AG09319 (cell line): ENCODE measurements at regions not wholly inside any gene's neighbourhood (a gene's known extent, or its start where the extent isn't known, plus 50 kb on each side); places are given as distances from the start of the nearest gene placed in this dataset.

Source experiments
- DNase-seq: peaks from one replicate; pipeline ENCODE4 v3.0.0-alpha.2; 2010; ENCODE audit warnings: low read depth; ENCODE audit errors: extremely low read depth
- TF ChIP-seq, protein P1 (sequence below): IDR thresholded peaks from 2 replicates; pipeline ENCODE4 v1.5.1; 2011; ENCODE audit warnings: low read depth, mild to moderate bottlenecking, inconsistent platforms, low read length, moderate library complexity

DNA sequence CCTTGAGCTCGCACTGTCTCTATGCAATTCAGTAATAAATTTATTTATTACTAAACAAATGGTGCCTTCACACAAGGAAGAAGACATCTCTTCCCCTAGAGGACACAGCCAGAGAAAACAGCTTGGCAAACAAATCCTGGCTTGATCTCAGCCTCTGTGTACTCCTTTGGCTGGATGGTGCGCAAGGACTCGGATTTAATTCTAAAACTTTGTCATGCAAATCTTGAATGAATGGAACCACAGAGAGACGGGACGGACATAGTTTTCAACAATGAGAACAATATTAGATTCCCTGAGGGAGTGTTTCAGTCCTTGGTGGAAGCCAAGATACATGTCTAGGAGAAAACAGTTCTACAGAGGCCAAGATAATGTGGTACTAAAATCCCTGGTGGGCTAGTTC, 349.5 kb downstream of the NPIPA8 start:
- DNase-seq = no peak
- TF ChIP-seq, protein P1, sequence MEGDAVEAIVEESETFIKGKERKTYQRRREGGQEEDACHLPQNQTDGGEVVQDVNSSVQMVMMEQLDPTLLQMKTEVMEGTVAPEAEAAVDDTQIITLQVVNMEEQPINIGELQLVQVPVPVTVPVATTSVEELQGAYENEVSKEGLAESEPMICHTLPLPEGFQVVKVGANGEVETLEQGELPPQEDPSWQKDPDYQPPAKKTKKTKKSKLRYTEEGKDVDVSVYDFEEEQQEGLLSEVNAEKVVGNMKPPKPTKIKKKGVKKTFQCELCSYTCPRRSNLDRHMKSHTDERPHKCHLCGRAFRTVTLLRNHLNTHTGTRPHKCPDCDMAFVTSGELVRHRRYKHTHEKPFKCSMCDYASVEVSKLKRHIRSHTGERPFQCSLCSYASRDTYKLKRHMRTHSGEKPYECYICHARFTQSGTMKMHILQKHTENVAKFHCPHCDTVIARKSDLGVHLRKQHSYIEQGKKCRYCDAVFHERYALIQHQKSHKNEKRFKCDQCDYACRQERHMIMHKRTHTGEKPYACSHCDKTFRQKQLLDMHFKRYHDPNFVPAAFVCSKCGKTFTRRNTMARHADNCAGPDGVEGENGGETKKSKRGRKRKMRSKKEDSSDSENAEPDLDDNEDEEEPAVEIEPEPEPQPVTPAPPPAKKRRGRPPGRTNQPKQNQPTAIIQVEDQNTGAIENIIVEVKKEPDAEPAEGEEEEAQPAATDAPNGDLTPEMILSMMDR = no peak

DNA sequence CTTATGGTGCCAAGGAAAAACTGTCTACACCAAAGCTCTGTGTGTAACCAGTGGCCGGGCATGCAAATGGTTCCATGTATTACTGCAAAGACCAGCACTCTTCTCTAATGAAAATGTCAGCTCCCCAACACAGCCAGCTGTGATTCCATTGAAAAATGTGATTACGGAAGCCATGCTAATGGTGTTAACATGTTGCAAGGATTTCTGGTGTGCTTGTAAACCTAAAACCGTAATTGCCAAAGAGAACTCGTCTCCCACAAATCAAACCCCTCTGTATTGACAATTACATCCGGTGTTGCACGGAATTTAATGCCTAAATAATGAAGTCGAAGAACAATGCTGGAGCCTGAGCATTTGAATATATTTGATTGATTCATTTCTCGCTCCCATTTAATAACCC, 351.7 kb downstream of the NPIPA8 start:
- TF ChIP-seq, protein P1 = no peak
- DNase-seq = no peak

DNA sequence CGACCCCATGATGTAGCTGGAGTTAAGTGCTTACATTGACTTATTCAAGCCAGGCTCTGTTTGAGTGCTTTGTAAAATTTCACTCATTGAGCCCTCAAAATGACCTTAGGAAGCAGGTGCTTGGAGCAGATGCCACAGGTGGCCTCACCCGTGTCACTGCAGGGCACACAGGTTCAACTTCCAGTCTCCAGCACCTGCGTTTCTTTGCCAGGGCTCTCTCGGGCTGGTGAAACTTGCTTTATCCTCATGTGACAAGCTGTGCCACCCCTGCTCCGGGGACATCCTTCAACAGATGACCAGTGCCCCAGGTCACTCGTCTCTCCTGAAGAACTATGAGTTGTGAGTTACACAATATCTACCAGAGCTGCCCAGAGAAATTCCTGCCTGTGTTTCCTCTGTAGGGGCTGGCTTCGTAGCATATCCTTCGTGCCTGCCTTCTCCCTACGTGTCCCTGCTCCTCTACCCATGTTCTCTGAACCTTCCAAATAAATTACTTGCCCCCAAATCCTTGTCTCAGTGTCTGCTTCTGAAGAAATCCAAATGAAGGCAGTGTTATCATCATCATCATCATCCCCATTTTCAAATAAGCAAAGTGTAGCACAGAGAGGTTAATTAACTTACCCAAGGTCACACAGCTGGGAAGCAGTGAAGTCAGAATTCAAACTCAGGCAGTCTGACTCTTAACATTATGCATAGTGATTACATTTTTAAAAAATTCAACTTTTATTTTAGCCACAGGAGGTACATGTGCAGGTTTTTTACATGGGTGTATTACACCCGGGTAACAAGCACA, 352.5 kb downstream of the NPIPA8 start:
- no peak for DNase-seq
- TF ChIP-seq, protein P1 = no peak

DNA sequence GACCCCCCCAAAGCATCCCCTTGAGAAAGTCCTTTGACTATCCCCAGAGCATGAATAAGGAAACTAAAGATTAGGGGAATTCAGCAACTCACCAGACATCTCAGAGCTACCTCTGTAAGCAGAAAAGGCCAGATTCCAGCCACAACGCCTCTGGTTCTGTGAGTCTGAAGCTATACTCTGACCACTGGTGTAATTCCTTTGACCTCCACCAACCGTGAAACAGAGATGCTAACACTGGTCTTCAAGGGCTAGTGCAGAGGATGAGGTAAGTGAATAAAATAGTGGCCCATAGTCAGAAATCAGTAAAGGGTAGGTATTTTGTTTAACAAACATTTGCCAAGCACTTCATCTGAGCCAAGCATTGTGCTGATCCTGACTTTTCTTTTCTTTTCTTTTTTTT, 353.4 kb downstream of the NPIPA8 start:
- TF ChIP-seq, protein P1 = no peak
- no peak for DNase-seq

DNA sequence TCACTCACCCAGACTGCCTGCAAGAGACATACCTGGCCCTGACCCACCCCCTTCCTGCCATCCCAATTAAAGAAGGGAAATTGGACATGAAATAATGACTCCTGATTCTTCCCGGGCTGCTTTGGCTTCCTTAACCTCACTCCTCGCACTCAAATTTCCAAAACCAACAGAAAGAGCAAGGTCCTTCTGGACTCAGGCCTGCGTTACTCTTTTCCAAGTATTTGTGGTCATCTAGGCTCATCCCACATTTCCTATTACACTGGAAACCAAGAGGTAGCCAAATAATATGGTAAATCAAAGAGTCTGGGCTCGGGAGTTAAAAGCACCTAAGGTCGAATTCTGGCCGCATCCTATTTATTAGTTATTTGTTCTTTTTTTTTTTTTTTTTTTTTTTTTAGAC, 359.3 kb downstream of the NPIPA8 start:
- TF ChIP-seq, protein P1 = no peak
- DNase-seq = no peak

DNA sequence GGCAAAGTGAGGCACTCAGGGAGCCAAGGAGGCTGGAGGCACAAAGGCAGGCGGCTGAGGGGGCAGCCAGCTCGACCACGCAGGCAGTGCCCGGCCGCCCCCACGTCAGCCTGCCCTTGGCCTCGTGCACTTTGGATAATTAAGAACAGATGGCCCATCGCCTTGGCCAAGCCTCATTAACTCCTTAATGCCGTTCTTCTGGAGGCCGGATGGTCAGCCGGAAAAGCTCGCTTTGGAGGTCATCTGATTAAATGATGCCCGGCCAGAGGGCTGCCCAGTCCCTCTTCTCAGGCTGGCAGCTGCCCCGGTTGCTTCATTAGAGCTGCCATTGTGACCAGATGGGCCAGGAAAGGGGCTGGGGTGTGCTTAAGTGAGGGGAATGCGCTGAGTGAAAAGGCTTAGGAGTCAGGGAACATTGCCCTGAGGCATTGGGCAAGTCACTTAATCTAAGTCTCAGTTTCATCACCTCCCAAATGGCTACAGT, 364.0 kb downstream of the NPIPA8 start:
- TF ChIP-seq, protein P1 = no peak
- DNase-seq = no peak

DNA sequence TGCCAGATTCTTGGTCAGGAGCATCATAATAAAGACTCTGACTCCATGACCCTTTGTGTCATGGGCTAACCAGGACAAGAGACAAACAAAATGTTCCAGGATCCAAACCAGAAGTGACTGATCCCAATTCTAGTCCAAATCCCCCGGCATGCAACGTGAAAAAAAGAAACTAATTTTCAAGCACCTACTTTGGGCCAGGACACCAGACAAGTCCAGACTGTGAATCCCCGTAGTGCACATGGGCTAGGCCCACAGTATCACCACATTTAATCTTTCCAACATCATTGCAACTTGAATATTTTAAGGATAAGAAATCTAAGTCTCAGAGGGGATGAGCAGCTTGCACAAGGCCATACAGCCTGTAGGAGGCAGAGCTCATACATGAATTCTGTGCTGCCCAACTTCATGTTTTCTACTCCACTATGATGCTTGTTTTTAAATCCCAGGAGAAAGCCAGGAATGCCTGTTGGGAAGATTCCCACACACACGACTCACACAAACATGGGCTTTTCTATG, 365.7 kb downstream of the NPIPA8 start:
- TF ChIP-seq, protein P1 = no peak

More for the DNA sequence above, 365.7 kb downstream of the NPIPA8 start:
- no peak for DNase-seq
